ENCODE measurements at regions not wholly inside any gene's neighbourhood (a gene's known extent, or its start where the extent isn't known, plus 50 kb on each side); places are given as distances from the start of the nearest gene placed in this dataset.

DNA sequence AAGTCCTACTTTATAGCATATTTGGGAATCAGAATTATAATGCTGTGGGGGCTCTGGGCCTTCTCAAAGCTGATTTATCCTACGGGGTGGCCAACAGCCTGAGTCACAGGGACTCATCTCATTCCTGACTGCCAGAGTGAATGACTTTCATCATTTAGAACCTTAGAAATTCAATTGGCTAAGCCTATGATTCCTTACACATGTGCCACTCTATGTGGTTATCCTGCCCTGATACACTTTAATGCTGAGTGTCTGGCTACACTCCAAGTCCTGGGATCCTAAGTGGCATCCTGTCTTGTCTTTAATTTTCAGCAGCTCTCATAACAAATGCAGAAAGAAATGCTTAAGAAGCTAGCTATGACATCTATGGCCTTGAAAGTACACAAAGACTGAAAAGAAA, 75.2 kb upstream of the FREM1 start:
- ATAC-seq (no peak), DNase-seq (no peak)
- no peaks in the 10 kb centered on the region for H4K20me1 ChIP-seq (ENCODE audit: low read length)
- H3K9me3 ChIP-seq (ENCODE audit: low read length) = no peaks in the 10 kb centered on the region
- no peaks in the 10 kb centered on the region for H3K36me3 ChIP-seq (ENCODE audit: low read depth, low read length)
- no peak overlapping the region for H3K4me2 ChIP-seq (ENCODE audit: low read length)
- H3K27me3 ChIP-seq (ENCODE audit: low read length) = no peaks in the 10 kb centered on the region
- TF ChIP-seq, protein P1, sequence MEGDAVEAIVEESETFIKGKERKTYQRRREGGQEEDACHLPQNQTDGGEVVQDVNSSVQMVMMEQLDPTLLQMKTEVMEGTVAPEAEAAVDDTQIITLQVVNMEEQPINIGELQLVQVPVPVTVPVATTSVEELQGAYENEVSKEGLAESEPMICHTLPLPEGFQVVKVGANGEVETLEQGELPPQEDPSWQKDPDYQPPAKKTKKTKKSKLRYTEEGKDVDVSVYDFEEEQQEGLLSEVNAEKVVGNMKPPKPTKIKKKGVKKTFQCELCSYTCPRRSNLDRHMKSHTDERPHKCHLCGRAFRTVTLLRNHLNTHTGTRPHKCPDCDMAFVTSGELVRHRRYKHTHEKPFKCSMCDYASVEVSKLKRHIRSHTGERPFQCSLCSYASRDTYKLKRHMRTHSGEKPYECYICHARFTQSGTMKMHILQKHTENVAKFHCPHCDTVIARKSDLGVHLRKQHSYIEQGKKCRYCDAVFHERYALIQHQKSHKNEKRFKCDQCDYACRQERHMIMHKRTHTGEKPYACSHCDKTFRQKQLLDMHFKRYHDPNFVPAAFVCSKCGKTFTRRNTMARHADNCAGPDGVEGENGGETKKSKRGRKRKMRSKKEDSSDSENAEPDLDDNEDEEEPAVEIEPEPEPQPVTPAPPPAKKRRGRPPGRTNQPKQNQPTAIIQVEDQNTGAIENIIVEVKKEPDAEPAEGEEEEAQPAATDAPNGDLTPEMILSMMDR (conservative IDR thresholded peaks at IDR 0.05; ENCODE audit: low read depth, low read length) = no peak
- no peak overlapping the region for H3K9ac ChIP-seq (ENCODE audit: low read length)
- no peak overlapping the region for H2AFZ ChIP-seq (ENCODE audit: low read length)
- no peaks in the 10 kb centered on the region for H3K79me2 ChIP-seq (ENCODE audit: low read length)
- H3K9me2 ChIP-seq (replicated peaks; ENCODE audit: low read length) = no peaks in the 10 kb centered on the region
- intact Hi-C loops (cut with micrococcal nuclease) = no loop called here
- H3K4me1 ChIP-seq (ENCODE audit: insufficient read depth, low read length) = peaks cover 6% of the 10 kb centered on the region; the same call in 1 of the 2 replicates
- H3F3A ChIP-seq (ENCODE audit: low read length, unreplicated experiment) = no peaks in the 10 kb centered on the region
- POLR2A ChIA-PET (ENCODE audit: unreplicated experiment) = no interaction called here
- H3K4me3 ChIP-seq (ENCODE audit: low read length) = no peak overlapping the region
- no peak overlapping the region for H3K27ac ChIP-seq (ENCODE audit: low read length)
- CTCF ChIA-PET = no interaction called here
- BruUV-seq (replicated peaks) = no TSS peak

DNA sequence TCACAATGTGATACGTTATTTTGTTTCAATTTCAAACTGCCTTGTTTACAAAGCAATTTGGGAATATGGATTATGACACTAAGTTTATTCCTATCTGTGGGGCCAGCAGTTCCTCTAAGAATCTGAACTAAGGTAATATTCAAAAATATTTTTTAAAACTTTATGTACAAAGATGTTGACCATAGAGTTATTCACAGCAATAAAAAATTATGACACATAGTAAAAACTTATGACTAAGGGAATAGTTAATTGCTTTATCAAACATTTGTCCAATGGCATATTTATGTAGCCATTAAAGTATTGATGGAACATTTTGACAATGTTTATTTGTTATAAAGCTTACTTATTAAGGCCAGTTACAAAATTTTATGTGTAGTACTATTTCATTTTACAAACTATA, 73.4 kb upstream of the FREM1 start:
- Histone ChIP-seq H3K9me3 (ENCODE audit: low read length) (no peaks in the 10 kb centered on the region), H4K20me1 (ENCODE audit: low read length) (no peaks in the 10 kb centered on the region), H3K27ac (ENCODE audit: low read length) (no peak overlapping the region), H3K4me3 (ENCODE audit: low read length) (no peak overlapping the region), H3K79me2 (ENCODE audit: low read length) (no peaks in the 10 kb centered on the region), H3F3A (ENCODE audit: low read length, unreplicated experiment) (no peaks in the 10 kb centered on the region), H3K9ac (ENCODE audit: low read length) (no peak overlapping the region), H2AFZ (ENCODE audit: low read length) (no peak overlapping the region), H3K27me3 (ENCODE audit: low read length) (no peaks in the 10 kb centered on the region), H3K9me2 (replicated peaks; ENCODE audit: low read length) (no peaks in the 10 kb centered on the region), H3K36me3 (ENCODE audit: low read depth, low read length) (no peaks in the 10 kb centered on the region), H3K4me2 (ENCODE audit: low read length) (peak overlapping the region; percentile 26; the same call in 1 of the 2 replicates), H3K4me1 (ENCODE audit: insufficient read depth, low read length) (peaks cover 6% of the 10 kb centered on the region; the same call in 1 of the 2 replicates)
- DNase-seq = peak; percentile 62
- BruUV-seq (replicated peaks) = no TSS peak
- ChIA-PET POLR2A (ENCODE audit: unreplicated experiment) (no interaction called here), CTCF (no interaction called here)
- ATAC-seq = peak; percentile 67
- TF ChIP-seq EZH2 (IDR thresholded peaks at IDR 0.05; ENCODE audit: low read length, unreplicated experiment) (no peak), EZH2phosphoT487 (IDR thresholded peaks at IDR 0.05; ENCODE audit: borderline replicate concordance, low read length) (no peak)
- TF ChIP-seq, protein P1 (conservative IDR thresholded peaks at IDR 0.05; ENCODE audit: low read depth, low read length) = no peak
- intact Hi-C loops (cut with micrococcal nuclease) = no loop called here

DNA sequence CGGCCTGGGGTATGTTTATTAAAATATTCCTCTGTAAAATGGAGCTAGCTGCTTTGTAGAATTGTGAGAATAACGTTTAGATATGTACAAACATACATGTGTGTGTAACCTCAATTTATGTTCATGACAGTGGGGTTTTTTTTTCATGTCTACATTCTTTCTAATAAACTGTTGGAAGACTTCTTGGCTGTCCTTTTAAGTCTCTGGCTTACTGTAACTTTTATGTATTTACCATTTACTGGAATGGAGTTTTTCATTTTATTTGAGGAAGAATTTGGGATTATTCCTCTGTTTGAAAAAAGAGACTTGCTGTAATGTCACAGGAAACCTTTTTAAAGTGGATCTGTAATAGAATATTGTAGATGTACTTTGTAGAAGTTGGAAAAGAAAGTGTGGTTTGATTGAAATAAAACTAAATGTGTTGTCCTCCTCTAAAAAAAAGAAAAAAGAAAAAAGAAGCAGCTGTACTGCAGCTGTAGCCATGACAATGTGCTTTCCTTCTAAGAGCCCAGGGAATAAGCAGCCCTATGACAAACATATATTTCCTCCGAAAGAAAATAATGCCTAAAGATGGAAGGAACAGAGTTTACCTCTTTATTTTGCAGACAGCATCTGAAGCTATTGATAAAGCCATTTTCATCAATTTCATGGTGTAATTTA, 71.2 kb upstream of the FREM1 start:
- CTCF ChIA-PET = no interaction called here
- no peak overlapping the region for H3K9ac ChIP-seq (ENCODE audit: low read length)

More for the DNA sequence above, 71.2 kb upstream of the FREM1 start:
- H3K9me3 ChIP-seq (ENCODE audit: low read length) = no peaks in the 10 kb centered on the region
- no peak overlapping the region for H3K27ac ChIP-seq (ENCODE audit: low read length)
- ATAC-seq (no peak), DNase-seq (no peak)
- H3K27me3 ChIP-seq (ENCODE audit: low read length) = no peaks in the 10 kb centered on the region
- H3K9me2 ChIP-seq (replicated peaks; ENCODE audit: low read length) = no peaks in the 10 kb centered on the region
- intact Hi-C loops (cut with micrococcal nuclease) = no loop called here
- H3K4me1 ChIP-seq (ENCODE audit: insufficient read depth, low read length) = peaks cover 6% of the 10 kb centered on the region; the same call in 1 of the 2 replicates
- TF ChIP-seq EZH2phosphoT487 (IDR thresholded peaks at IDR 0.05; ENCODE audit: borderline replicate concordance, low read length) (no peak), EZH2 (IDR thresholded peaks at IDR 0.05; ENCODE audit: low read length, unreplicated experiment) (no peak)
- TF ChIP-seq, protein P1 (conservative IDR thresholded peaks at IDR 0.05; ENCODE audit: low read depth, low read length) = no peak
- H3K36me3 ChIP-seq (ENCODE audit: low read depth, low read length) = no peaks in the 10 kb centered on the region
- no peak overlapping the region for H3K4me3 ChIP-seq (ENCODE audit: low read length)
- POLR2A ChIA-PET (ENCODE audit: unreplicated experiment) = no interaction called here
- BruUV-seq (replicated peaks) = no TSS peak
- H4K20me1 ChIP-seq (ENCODE audit: low read length) = no peaks in the 10 kb centered on the region
- no peak overlapping the region for H2AFZ ChIP-seq (ENCODE audit: low read length)
- H3K4me2 ChIP-seq (ENCODE audit: low read length) = no peak overlapping the region
- H3K79me2 ChIP-seq (ENCODE audit: low read length) = no peaks in the 10 kb centered on the region
- H3F3A ChIP-seq (ENCODE audit: low read length, unreplicated experiment) = no peaks in the 10 kb centered on the region

Measured in PC-3 (cell line).